ENCODE measurements at regions not wholly inside any gene's neighbourhood (a gene's known extent, or its start where the extent isn't known, plus 50 kb on each side); places are given as distances from the start of the nearest gene placed in this dataset.

DNA sequence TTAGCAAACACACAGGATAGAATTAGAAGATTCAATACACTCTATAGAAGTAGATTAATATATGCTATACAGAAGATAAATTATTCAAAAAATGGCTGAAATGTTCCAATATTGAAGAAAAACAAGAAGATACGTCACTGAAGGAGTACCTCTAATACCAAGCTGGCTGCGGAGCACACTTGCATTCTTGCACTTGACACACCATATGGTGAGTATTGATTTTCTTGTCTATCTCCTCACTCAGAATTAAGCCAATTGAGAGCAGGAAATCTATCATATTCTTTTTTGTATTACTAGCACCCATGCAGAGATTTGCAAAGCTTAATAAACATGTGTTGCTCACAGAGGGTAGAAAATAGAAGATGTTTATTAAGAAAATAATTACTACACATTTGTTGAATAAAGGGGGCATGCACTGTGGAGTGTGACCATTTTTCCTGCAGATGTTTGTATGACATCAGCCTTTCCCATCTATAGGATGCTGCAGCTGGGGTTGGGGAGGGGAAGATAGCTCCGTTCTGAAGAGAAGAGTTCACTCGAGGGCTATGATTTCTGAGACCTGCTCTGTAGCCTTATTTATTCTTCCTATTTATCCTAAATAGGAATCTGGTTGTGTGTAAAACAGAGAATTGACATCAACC lies 318.1 kb downstream of the HHIPL2 start:
- TF ChIP-seq, protein P1, sequence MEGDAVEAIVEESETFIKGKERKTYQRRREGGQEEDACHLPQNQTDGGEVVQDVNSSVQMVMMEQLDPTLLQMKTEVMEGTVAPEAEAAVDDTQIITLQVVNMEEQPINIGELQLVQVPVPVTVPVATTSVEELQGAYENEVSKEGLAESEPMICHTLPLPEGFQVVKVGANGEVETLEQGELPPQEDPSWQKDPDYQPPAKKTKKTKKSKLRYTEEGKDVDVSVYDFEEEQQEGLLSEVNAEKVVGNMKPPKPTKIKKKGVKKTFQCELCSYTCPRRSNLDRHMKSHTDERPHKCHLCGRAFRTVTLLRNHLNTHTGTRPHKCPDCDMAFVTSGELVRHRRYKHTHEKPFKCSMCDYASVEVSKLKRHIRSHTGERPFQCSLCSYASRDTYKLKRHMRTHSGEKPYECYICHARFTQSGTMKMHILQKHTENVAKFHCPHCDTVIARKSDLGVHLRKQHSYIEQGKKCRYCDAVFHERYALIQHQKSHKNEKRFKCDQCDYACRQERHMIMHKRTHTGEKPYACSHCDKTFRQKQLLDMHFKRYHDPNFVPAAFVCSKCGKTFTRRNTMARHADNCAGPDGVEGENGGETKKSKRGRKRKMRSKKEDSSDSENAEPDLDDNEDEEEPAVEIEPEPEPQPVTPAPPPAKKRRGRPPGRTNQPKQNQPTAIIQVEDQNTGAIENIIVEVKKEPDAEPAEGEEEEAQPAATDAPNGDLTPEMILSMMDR (IDR thresholded peaks at IDR 0.05; ENCODE audit: low read depth, low read length, missing control alignments), result no peak
- no peak overlapping the region for H3K4me3 ChIP-seq (replicated peaks; ENCODE audit: low read depth, low read length)
- DNase-seq (ENCODE audit: extremely low read depth, low read depth), result no peak

DNA sequence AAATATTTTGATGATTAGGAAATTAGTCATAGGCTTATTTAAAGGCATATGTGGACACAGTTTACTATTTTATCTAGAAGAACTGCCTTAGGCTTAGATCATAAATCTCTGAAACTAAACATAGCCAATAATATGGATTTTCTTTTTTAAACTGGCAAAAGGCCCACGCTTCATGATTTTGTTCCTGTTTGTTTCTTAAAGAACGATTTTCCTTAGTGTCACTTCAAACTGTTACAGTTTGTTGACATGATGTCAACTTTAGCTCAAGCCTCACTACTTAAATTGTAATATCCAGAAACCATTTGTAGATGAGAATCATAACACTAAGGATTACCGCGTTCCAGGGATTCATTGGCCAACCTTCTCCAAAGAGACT lies 322.6 kb downstream of the HHIPL2 start:
- no peak overlapping the region for H3K4me3 ChIP-seq (replicated peaks; ENCODE audit: low read depth, low read length)
- no peak for DNase-seq (ENCODE audit: extremely low read depth, low read depth)
- TF ChIP-seq, protein P1 (IDR thresholded peaks at IDR 0.05; ENCODE audit: low read depth, low read length, missing control alignments), result no peak

DNA sequence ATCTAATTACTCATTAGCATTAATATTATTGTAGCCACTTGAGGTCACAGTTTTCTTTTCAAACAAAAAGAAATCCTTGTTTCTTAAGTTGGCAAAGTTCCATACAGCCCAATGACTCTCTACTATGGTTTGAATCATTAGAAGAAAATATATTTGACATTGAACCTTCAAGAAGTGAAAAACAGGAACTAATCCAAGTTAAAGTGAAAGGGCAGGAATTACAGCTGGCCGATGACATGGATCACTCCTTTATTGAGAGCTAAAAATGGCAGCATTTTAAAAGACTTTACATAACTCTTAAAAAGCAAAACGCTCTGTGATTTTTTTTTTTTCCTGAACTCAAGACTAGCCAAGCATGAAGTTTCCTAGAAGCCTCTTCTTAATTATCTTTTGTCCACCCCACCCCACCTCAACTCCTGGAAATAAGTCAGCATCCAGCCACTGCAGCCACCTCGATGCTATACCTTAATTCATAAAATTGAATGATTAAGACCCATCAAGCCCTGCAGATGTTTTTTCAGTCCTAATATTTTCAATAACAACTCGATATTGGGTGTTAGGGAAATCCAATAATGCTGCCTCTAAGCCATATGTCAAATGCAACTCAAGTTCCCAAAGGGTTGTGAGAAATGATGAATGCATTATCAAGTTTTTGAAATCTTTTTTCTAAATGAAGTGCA lies 323.1 kb downstream of the HHIPL2 start:
- no peak for DNase-seq (ENCODE audit: extremely low read depth, low read depth)
- TF ChIP-seq, protein P1 (IDR thresholded peaks at IDR 0.05; ENCODE audit: low read depth, low read length, missing control alignments), result no peak
- H3K4me3 ChIP-seq (replicated peaks; ENCODE audit: low read depth, low read length), result no peak overlapping the region

DNA sequence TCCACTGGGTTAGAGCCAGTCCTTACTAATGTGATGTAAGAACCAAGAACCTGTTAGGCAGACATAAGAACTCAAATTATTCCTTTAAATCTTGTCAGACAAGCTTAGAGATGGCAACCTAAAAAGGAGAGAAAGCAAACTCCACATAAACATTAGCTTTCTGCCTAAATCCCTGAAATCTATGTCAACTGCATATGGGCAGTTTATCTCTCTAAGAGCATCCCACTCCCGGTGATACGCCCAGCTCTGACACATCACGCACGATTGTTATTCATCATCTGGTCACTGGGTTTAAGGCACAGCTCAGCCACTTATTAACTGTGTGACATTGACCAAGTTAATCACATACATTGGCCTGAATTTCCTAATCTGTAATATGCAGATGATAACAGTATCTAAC lies 323.7 kb downstream of the HHIPL2 start:
- no peak overlapping the region for H3K4me3 ChIP-seq (replicated peaks; ENCODE audit: low read depth, low read length)
- TF ChIP-seq, protein P1 (IDR thresholded peaks at IDR 0.05; ENCODE audit: low read depth, low read length, missing control alignments), result no peak
- no peak for DNase-seq (ENCODE audit: extremely low read depth, low read depth)

DNA sequence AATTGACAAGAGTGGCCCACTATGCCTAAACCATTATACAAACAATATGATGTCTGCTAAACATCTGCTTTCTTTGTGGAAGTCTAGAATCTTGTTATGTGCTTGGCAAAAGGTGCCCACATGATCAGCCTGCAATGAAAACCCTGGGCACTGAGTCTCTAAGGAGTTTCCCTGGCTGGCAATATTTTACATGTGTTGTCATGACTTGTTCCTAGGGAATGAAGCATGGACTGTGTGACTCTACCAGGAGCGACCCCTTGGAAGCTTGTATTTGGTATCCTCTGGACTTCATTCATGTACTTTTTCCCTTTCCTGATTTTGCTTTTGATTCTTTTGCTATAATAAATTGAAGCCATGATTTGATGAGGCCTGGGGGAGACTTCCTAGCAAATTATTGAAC lies 324.9 kb downstream of the HHIPL2 start:
- no peak overlapping the region for H3K4me3 ChIP-seq (replicated peaks; ENCODE audit: low read depth, low read length)
- TF ChIP-seq, protein P1 (IDR thresholded peaks at IDR 0.05; ENCODE audit: low read depth, low read length, missing control alignments), result no peak
- DNase-seq (ENCODE audit: extremely low read depth, low read depth), result no peak

DNA sequence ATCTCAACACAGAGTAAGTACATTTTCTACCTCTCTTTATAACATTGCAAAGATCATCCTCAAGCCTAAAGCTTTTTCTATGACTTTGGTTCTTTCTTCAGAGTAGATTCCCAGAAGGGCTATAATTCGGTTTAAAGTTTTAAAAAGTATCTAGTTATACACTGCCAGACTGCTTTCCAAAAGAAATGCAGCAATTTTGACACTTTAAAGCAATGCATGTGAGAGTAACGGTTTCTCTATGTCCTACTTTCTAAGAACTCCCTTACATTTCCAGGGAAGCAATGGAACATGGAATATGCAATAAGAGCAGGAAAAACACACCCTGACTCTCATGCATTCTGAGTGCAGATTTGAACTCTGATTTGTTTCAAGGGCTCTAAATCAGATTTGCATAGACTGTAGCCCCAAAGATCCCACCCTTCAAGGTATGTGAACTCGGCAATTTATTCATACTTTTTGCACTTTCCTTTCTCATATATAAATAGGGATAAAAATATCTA lies 331.6 kb downstream of the HHIPL2 start:
- no peak overlapping the region for H3K4me3 ChIP-seq (replicated peaks; ENCODE audit: low read depth, low read length)
- no peak for DNase-seq (ENCODE audit: extremely low read depth, low read depth)
- TF ChIP-seq, protein P1 (IDR thresholded peaks at IDR 0.05; ENCODE audit: low read depth, low read length, missing control alignments), result no peak

Data from HFF-Myc (cell line).